ENCODE measurements at regions not wholly inside any gene's neighbourhood (a gene's known extent, or its start where the extent isn't known, plus 50 kb on each side); places are given as distances from the start of the nearest gene placed in this dataset.

- H3K27me3 ChIP-seq (ENCODE audit: insufficient read depth, low read length, poor library complexity, severe bottlenecking): no peaks in the 10 kb centered on the region
- H3K79me2 ChIP-seq (ENCODE audit: insufficient read depth, low read length): no peaks in the 10 kb centered on the region
- H3K9me3 ChIP-seq (ENCODE audit: insufficient read depth, low read depth, low read length): no peaks in the 10 kb centered on the region; the same call in 1 of the 2 replicates
- TF ChIP-seq EZH2phosphoT487 (IDR thresholded peaks at IDR 0.05; ENCODE audit: borderline replicate concordance): no peak
- no peak for TF ChIP-seq CTCF (conservative IDR thresholded peaks at IDR 0.05; ENCODE audit: low read length)
- H3K4me2 ChIP-seq (ENCODE audit: low read depth, low read length, poor library complexity, severe bottlenecking): no peak overlapping the region
- H3K4me1 ChIP-seq (ENCODE audit: insufficient read depth, low read length, poor library complexity, severe bottlenecking): no peaks in the 10 kb centered on the region
- no peaks in the 10 kb centered on the region for H3K36me3 ChIP-seq (ENCODE audit: insufficient read depth, low read length)
- H3K4me3 ChIP-seq (ENCODE audit: low read length, poor library complexity, severe bottlenecking): no peak overlapping the region
- H3K9me2 ChIP-seq (replicated peaks; ENCODE audit: low read depth, low read length): no peaks in the 10 kb centered on the region
- H3K9ac ChIP-seq (ENCODE audit: low read depth, low read length, poor library complexity, severe bottlenecking): no peak overlapping the region
- no peak overlapping the region for H2AFZ ChIP-seq (ENCODE audit: low read length)
- no peaks in the 10 kb centered on the region for H3F3A ChIP-seq (ENCODE audit: low read depth)
- no peaks in the 10 kb centered on the region for H4K20me1 ChIP-seq (ENCODE audit: insufficient read depth, low read length, poor library complexity, severe bottlenecking)
These were observed 788.9 kb upstream of the TBX3 start for GRCh38 chr12:115472852-115473251.

- no peak overlapping the region for H3K9ac ChIP-seq (ENCODE audit: low read depth, low read length, poor library complexity, severe bottlenecking)
- H2AFZ ChIP-seq (ENCODE audit: low read length): no peak overlapping the region
- H3K4me2 ChIP-seq (ENCODE audit: low read depth, low read length, poor library complexity, severe bottlenecking): no peak overlapping the region
- H3K27me3 ChIP-seq (ENCODE audit: insufficient read depth, low read length, poor library complexity, severe bottlenecking): no peaks in the 10 kb centered on the region
- no peaks in the 10 kb centered on the region for H3F3A ChIP-seq (ENCODE audit: low read depth)
- H3K4me3 ChIP-seq (ENCODE audit: low read length, poor library complexity, severe bottlenecking): no peak overlapping the region
- no peak for TF ChIP-seq CTCF (conservative IDR thresholded peaks at IDR 0.05; ENCODE audit: low read length)
- no peak for TF ChIP-seq EZH2phosphoT487 (IDR thresholded peaks at IDR 0.05; ENCODE audit: borderline replicate concordance)
- H3K9me2 ChIP-seq (replicated peaks; ENCODE audit: low read depth, low read length): no peaks in the 10 kb centered on the region
- H3K36me3 ChIP-seq (ENCODE audit: insufficient read depth, low read length): no peaks in the 10 kb centered on the region
- no peaks in the 10 kb centered on the region for H3K79me2 ChIP-seq (ENCODE audit: insufficient read depth, low read length)
- H3K9me3 ChIP-seq (ENCODE audit: insufficient read depth, low read depth, low read length): no peaks in the 10 kb centered on the region; the same call in 1 of the 2 replicates
- H4K20me1 ChIP-seq (ENCODE audit: insufficient read depth, low read length, poor library complexity, severe bottlenecking): no peaks in the 10 kb centered on the region
- no peaks in the 10 kb centered on the region for H3K4me1 ChIP-seq (ENCODE audit: insufficient read depth, low read length, poor library complexity, severe bottlenecking)
These were observed 787.0 kb upstream of the TBX3 start for GRCh38 chr12:115470977-115471376.

GRCh38 chr12:115470526-115470925 lies 786.6 kb upstream of the TBX3 start:
- Histone ChIP-seq H3K9me2 (replicated peaks; ENCODE audit: low read depth, low read length) (no peaks in the 10 kb centered on the region), H3K4me2 (ENCODE audit: low read depth, low read length, poor library complexity, severe bottlenecking) (no peak overlapping the region), H3K27me3 (ENCODE audit: insufficient read depth, low read length, poor library complexity, severe bottlenecking) (no peaks in the 10 kb centered on the region), H3K4me1 (ENCODE audit: insufficient read depth, low read length, poor library complexity, severe bottlenecking) (no peaks in the 10 kb centered on the region), H3K79me2 (ENCODE audit: insufficient read depth, low read length) (no peaks in the 10 kb centered on the region), H3K4me3 (ENCODE audit: low read length, poor library complexity, severe bottlenecking) (no peak overlapping the region), H2AFZ (ENCODE audit: low read length) (no peak overlapping the region), H3K36me3 (ENCODE audit: insufficient read depth, low read length) (no peaks in the 10 kb centered on the region), H3K9me3 (ENCODE audit: insufficient read depth, low read depth, low read length) (no peaks in the 10 kb centered on the region; the same call in 1 of the 2 replicates), H3F3A (ENCODE audit: low read depth) (no peaks in the 10 kb centered on the region), H3K9ac (ENCODE audit: low read depth, low read length, poor library complexity, severe bottlenecking) (no peak overlapping the region), H4K20me1 (ENCODE audit: insufficient read depth, low read length, poor library complexity, severe bottlenecking) (no peaks in the 10 kb centered on the region)
- no peak for TF ChIP-seq EZH2phosphoT487 (IDR thresholded peaks at IDR 0.05; ENCODE audit: borderline replicate concordance)
- TF ChIP-seq CTCF (conservative IDR thresholded peaks at IDR 0.05; ENCODE audit: low read length): no peak

All from Loucy (cell line).